B cell (primary cell): ENCODE measurements at regions not wholly inside any gene's neighbourhood (a gene's known extent, or its start where the extent isn't known, plus 50 kb on each side); places are given as distances from the start of the nearest gene placed in this dataset.

Source experiments
- ATAC-seq: fragments of 200-7000 bp; cut with Tn5 transposase; one replicate; pipeline ENCODE4 v1.10.0; 2021; ENCODE audit warnings: low read depth, mild to moderate bottlenecking, moderate number of reproducible peaks, moderate library complexity
- CTCF ChIA-PET: fragments of 350-600 bp; sonication (Branson Sonifier 250); formaldehyde crosslinking; loops from one replicate; lab custom pipeline; 2021; ENCODE audit warnings: antibody characterized with exemption, inconsistent platforms; lab: Charles Lee
- POLR2A ChIA-PET: fragments of 350-600 bp; sonication (Branson Sonifier 250); formaldehyde crosslinking; loops from one replicate; lab custom pipeline; 2021; ENCODE audit warnings: antibody characterized with exemption; lab: Charles Lee
- DNase-seq: peaks from one replicate; pipeline ENCODE4 v3.0.0; 2013
- H2AFZ ChIP-seq: 2 replicates; pipeline ENCODE4 v1.6.1; 2012; ENCODE audit warnings: mild to moderate bottlenecking, low read depth, low read length; ENCODE audit not compliant: insufficient read depth, poor library complexity, severe bottlenecking
- H3K27ac ChIP-seq, 2 donors: 1 replicate in 1 of 2; 2 replicates in 1 of 2; pipeline ENCODE4 v1.5.1; 2012 to 2013; ENCODE audit warnings: low read length in 2 of 2, mild to moderate bottlenecking in 2 of 2, moderate library complexity in 1 of 2
- H3K27me3 ChIP-seq, 4 experiments: fragments of 200-600 bp in 1 of 4; sonication (generic) in 1 of 4; replicated peaks in 1 of 4; 1 replicate in 2 of 4; 2 replicates in 2 of 4; pipeline versions ENCODE4 v1.6.1 to v1.7.0; 2013 to 2016; ENCODE audit warnings: low read length in 3 of 4, mild to moderate bottlenecking in 2 of 4, mixed read lengths in 1 of 4, moderate library complexity in 1 of 4; ENCODE audit not compliant: insufficient read depth in 4 of 4, control insufficient read depth in 3 of 4; ENCODE audit errors: control extremely low read depth in 1 of 4
- H3K36me3 ChIP-seq, 2 experiments: replicated peaks in 1 of 2; 1 replicate in 1 of 2; 2 replicates in 1 of 2; pipeline versions ENCODE4 v1.6.1 to v1.7.1; 2013; ENCODE audit warnings: low read length in 1 of 2; ENCODE audit not compliant: insufficient read depth in 2 of 2, control insufficient read depth in 1 of 2; ENCODE audit errors: control extremely low read depth in 1 of 2, extremely low read depth in 1 of 2
- H3K4me1 ChIP-seq, 2 donors: fragments of 200-600 bp in 1 of 2; sonication (generic) in 1 of 2; 1 replicate in 1 of 2; 2 replicates in 1 of 2; pipeline versions ENCODE4 v1.5.1 to v1.6.1; 2013 to 2017; ENCODE audit warnings: low read length in 2 of 2; ENCODE audit not compliant: control insufficient read depth in 2 of 2, insufficient read depth in 2 of 2
- H3K4me2 ChIP-seq: replicated peaks from 2 replicates; pipeline ENCODE3; 2012; ENCODE audit warnings: mild to moderate bottlenecking, low read depth, low read length; ENCODE audit not compliant: poor library complexity, severe bottlenecking
- H3K4me3 ChIP-seq, 5 experiments: fragments of 200-600 bp in 1 of 5; sonication (generic) in 1 of 5; 1 replicate in 3 of 5; 2 replicates in 2 of 5; pipeline versions ENCODE4 v1.5.1 to v1.7.0; 2011 to 2016; ENCODE audit warnings: low read length in 4 of 5, mild to moderate bottlenecking in 4 of 5, low read depth in 2 of 5, control low read depth in 1 of 5, moderate library complexity in 1 of 5; ENCODE audit not compliant: insufficient read depth in 1 of 5; ENCODE audit errors: control extremely low read depth in 1 of 5, extremely low read depth in 1 of 5
- H3K79me2 ChIP-seq: fragments of 200-600 bp; sonication (generic); one replicate; pipeline ENCODE4 v1.6.0; 2016; ENCODE audit warnings: low read length; ENCODE audit not compliant: control insufficient read depth, insufficient read depth
- H3K9ac ChIP-seq: fragments of 200-600 bp; sonication (generic); 2 replicates; pipeline ENCODE4 v1.6.1; 2017; ENCODE audit warnings: mild to moderate bottlenecking, low read length, moderate library complexity
- H3K9me3 ChIP-seq, 3 donors: one replicate each; pipeline versions ENCODE4 v1.6.1 to v1.7.1; 2013; ENCODE audit warnings: low read length in 2 of 3; ENCODE audit not compliant: control insufficient read depth in 2 of 3, insufficient read depth in 1 of 3; ENCODE audit errors: control extremely low read depth in 1 of 3
- H4K20me1 ChIP-seq: 2 replicates; pipeline ENCODE4 v1.6.0; 2012; ENCODE audit warnings: mild to moderate bottlenecking, low read length; ENCODE audit not compliant: insufficient read depth, control insufficient read depth, poor library complexity, severe bottlenecking
- H3K27ac Mint-ChIP-seq: one replicate; pipeline ENCODE4 v1.8.0; 2021; ENCODE audit warnings: mixed read lengths
- H3K27me3 Mint-ChIP-seq: one replicate; pipeline ENCODE4 v1.8.0; 2021; ENCODE audit warnings: mixed read lengths
- H3K4me1 Mint-ChIP-seq: one replicate; pipeline ENCODE4 v1.8.0; 2021; ENCODE audit warnings: mixed read lengths
- H3K4me3 Mint-ChIP-seq: one replicate; pipeline ENCODE4 v1.8.0; 2021; ENCODE audit warnings: mixed read lengths
- H3K9me3 Mint-ChIP-seq: one replicate; pipeline ENCODE4 v1.8.0; 2022; ENCODE audit warnings: mixed read lengths; ENCODE audit not compliant: insufficient read depth
- CTCF ChIP-seq: fragments of 200-600 bp; IDR thresholded peaks from one replicate; pipeline ENCODE4 v1.8.0; 2022; ENCODE audit warnings: antibody characterized with exemption, mild to moderate bottlenecking
- EZH2 ChIP-seq: IDR thresholded peaks from 2 replicates; pipeline ENCODE4 v1.6.1; 2012; ENCODE audit warnings: borderline replicate concordance, low read depth, mild to moderate bottlenecking, moderate library complexity, low read length; ENCODE audit not compliant: insufficient read depth, poor library complexity, severe bottlenecking
- WGBS: methylation state at CpG from one replicate; pipeline ENCODE4 v1.1.5; 2013; ENCODE audit warnings: missing lambda C conversion rate; ENCODE audit not compliant: insufficient coverage; 5-methylcytosine and 5-hydroxymethylcytosine counted together
- intact Hi-C: fragments of 100-400 bp; cut with micrococcal nuclease; formaldehyde crosslinking; loops from one replicate; pipeline ENCODE4 v1.10.0; 2022

- Mint-ChIP-seq H3K4me3 (no peak overlapping the region), H3K9me3 (peaks cover 2% of the 10 kb centered on the region), H3K4me1 (no peaks in the 10 kb centered on the region), H3K27ac (no peak overlapping the region), H3K27me3 (no peaks in the 10 kb centered on the region)
- intact Hi-C loops = no loop called here
- Histone ChIP-seq H2AFZ (no peak overlapping the region), H3K79me2 (no peaks in the 10 kb centered on the region), H3K27ac (no peak overlapping the region), H3K9ac (no peak overlapping the region), H4K20me1 (no peaks in the 10 kb centered on the region), H3K27me3 (no peaks in the 10 kb centered on the region), H3K9me3 (no peaks in the 10 kb centered on the region), H3K4me2 (no peak overlapping the region), H3K4me1 (no peaks in the 10 kb centered on the region), H3K4me3 (no peak overlapping the region), H3K36me3 (no peaks in the 10 kb centered on the region)
- DNase-seq (no peak), ATAC-seq (no peak)
- CTCF ChIA-PET = no interaction called here
- TF ChIP-seq EZH2 = no peak
- no peak for TF ChIP-seq CTCF
- POLR2A ChIA-PET = no interaction called here
These were observed 56.2 kb upstream of the LRRTM4 start for GRCh38 chr2:77578354-77578753.

GRCh38 chr2:77579076-77579769, 57.0 kb upstream of the LRRTM4 start:
- H3K27me3 ChIP-seq = no peaks in the 10 kb centered on the region
- ChIA-PET POLR2A (no interaction called here), CTCF (no interaction called here)
- H3K9ac ChIP-seq = no peak overlapping the region
- H3K27ac ChIP-seq = no peak overlapping the region
- Mint-ChIP-seq H3K4me3 (no peak overlapping the region), H3K4me1 (no peaks in the 10 kb centered on the region), H3K9me3 (peaks cover 5% of the 10 kb centered on the region), H3K27me3 (no peaks in the 10 kb centered on the region), H3K27ac (no peak overlapping the region)
- H3K9me3 ChIP-seq = no peaks in the 10 kb centered on the region
- TF ChIP-seq EZH2 = no peak
- TF ChIP-seq CTCF = no peak
- H3K4me3 ChIP-seq = no peak overlapping the region
- ATAC-seq = no peak
- DNase-seq = no peak
- intact Hi-C loops = no loop called here
- H3K4me1 ChIP-seq = no peaks in the 10 kb centered on the region
- H2AFZ ChIP-seq = no peak overlapping the region
- H3K79me2 ChIP-seq = no peaks in the 10 kb centered on the region
- no peaks in the 10 kb centered on the region for H3K36me3 ChIP-seq
- H4K20me1 ChIP-seq = no peaks in the 10 kb centered on the region
- WGBS = 45% methylated on average over 2 of the region's 3 CpGs
- no peak overlapping the region for H3K4me2 ChIP-seq
